Upper lobe of left lung (tissue), 6 donors: ENCODE measurements at regions not wholly inside any gene's neighbourhood (a gene's known extent, or its start where the extent isn't known, plus 50 kb on each side); places are given as distances from the start of the nearest gene placed in this dataset.

Experiments
- ATAC-seq, 2 donors: fragments of 200-7000 bp; cut with Tn5 transposase; one replicate each; pipeline ENCODE4 v1.9.1; 2022; ENCODE audit warnings: mild to moderate bottlenecking in 2 of 2, moderate library complexity in 2 of 2; ENCODE audit not compliant: low FRiP score in 2 of 2
- DNase-seq, 2 donors: peaks; one replicate each; pipeline ENCODE4 v3.0.0-alpha.2; 2019 to 2020
- H3K27ac ChIP-seq, 4 donors: fragments of 200-600 bp; sonication (generic); one replicate each; pipeline ENCODE4 v1.5.1; 2016 to 2019
- H3K27me3 ChIP-seq, 4 donors: fragments of 200-600 bp; sonication (generic); one replicate each; pipeline ENCODE4 v1.5.1; 2017 to 2019
- H3K36me3 ChIP-seq, 4 donors: fragments of 200-600 bp; sonication (generic); one replicate each; pipeline ENCODE4 v1.5.1; 2016 to 2019
- H3K4me1 ChIP-seq, 4 donors: fragments of 200-600 bp; sonication (generic); one replicate each; pipeline ENCODE4 v1.5.1; 2018 to 2019
- H3K4me3 ChIP-seq, 4 donors: fragments of 200-600 bp; sonication (generic); one replicate each; pipeline ENCODE4 v1.5.1; 2017 to 2019; ENCODE audit warnings: mild to moderate bottlenecking in 2 of 4, moderate library complexity in 1 of 4
- H3K9me3 ChIP-seq, 4 donors: fragments of 200-600 bp; sonication (generic); one replicate each; pipeline ENCODE4 v1.5.1; 2018 to 2019
- EP300 ChIP-seq, 4 donors: sonication (generic); formaldehyde crosslinking; IDR thresholded peaks; one replicate each; pipeline ENCODE4 v1.5.1; 2017; ENCODE audit warnings: antibody characterized with exemption in 4 of 4, control low read depth in 2 of 4
- POLR2A ChIP-seq, 4 donors: fragments of 450-650 bp; IDR thresholded peaks; one replicate each; pipeline ENCODE4 v1.5.1; 2016 to 2017; ENCODE audit warnings: antibody characterized with exemption in 4 of 4, mild to moderate bottlenecking in 2 of 4
- POLR2AphosphoS5 ChIP-seq, 2 donors: sonication (generic); formaldehyde crosslinking; IDR thresholded peaks; one replicate each; pipeline ENCODE4 v1.5.1; 2017; ENCODE audit warnings: antibody characterized with exemption in 2 of 2
- WGBS, 2 donors: methylation state at CpG; one replicate each; pipeline ENCODE4 v1.1.5; 2017 to 2018; 5-methylcytosine and 5-hydroxymethylcytosine counted together
- TF ChIP-seq, protein P1 (sequence below), 6 experiments: fragments of 450-650 bp in 4 of 6; fragments of 200-600 bp in 2 of 6; sonication (generic) in 2 of 6; IDR thresholded peaks; one replicate each; pipeline ENCODE4 v1.5.1; 2016 to 2019; ENCODE audit warnings: antibody characterized with exemption in 6 of 6
- donor health status: DM: no; HTN: no; CAD: no; lungs with moderate emphysema.
- donor health status: DM: no; HTN: yes; CAD: no; lungs with severe emphysema.

DNA sequence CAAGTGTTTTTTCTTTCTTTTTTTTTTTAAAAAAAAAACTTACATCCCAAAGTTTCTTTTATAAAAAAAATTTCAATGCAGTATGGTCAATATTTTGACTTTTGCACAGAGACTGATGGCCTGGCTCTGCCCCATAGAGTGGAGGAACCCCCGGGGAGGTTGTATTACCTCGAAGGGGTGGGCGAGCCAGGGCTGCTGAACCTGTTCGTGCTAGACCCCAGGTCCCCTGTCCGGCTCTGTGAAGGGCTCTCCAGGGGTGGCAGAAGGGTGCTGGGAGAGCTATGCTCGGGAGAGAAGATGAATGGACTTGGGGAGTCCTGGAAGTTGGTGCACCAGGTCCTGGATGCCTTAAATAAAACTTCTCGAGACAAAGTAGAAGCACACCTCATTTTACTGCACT, 446.4 kb upstream of the KLF6 start:
- Histone ChIP-seq H3K9me3 (no peaks in the 10 kb centered on the region), H3K4me1 (no peaks in the 10 kb centered on the region), H3K27me3 (no peaks in the 10 kb centered on the region), H3K36me3 (no peaks in the 10 kb centered on the region), H3K4me3 (no peak overlapping the region), H3K27ac (no peak overlapping the region)
- TF ChIP-seq, protein P1, sequence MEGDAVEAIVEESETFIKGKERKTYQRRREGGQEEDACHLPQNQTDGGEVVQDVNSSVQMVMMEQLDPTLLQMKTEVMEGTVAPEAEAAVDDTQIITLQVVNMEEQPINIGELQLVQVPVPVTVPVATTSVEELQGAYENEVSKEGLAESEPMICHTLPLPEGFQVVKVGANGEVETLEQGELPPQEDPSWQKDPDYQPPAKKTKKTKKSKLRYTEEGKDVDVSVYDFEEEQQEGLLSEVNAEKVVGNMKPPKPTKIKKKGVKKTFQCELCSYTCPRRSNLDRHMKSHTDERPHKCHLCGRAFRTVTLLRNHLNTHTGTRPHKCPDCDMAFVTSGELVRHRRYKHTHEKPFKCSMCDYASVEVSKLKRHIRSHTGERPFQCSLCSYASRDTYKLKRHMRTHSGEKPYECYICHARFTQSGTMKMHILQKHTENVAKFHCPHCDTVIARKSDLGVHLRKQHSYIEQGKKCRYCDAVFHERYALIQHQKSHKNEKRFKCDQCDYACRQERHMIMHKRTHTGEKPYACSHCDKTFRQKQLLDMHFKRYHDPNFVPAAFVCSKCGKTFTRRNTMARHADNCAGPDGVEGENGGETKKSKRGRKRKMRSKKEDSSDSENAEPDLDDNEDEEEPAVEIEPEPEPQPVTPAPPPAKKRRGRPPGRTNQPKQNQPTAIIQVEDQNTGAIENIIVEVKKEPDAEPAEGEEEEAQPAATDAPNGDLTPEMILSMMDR (IDR thresholded peaks at IDR 0.05): no peak
- ATAC-seq (no peak), DNase-seq (no peak)
- 89% methylated on average over 7 of the region's 7 CpGs for WGBS, 2 donors

DNA sequence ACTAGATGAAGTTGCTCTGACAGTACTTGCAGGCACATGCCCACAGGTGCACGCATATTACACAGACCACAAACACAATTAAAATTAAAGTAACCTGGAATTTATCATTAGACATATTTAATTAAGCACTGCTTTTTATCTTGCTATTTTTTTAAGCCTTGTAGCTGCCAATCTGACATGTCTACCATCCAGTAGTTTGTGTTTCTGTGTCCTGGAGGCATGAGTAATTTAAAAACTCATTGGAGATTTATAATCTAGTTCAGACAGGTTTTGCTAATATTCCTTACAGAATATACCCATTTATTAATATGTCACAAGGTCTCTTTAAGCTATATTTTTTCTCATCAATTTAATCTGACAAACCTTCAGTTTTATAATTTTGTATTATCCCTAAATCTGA, 445.0 kb upstream of the KLF6 start:
- Histone ChIP-seq H3K4me1 (no peaks in the 10 kb centered on the region), H3K27me3 (no peaks in the 10 kb centered on the region), H3K9me3 (no peaks in the 10 kb centered on the region), H3K36me3 (no peaks in the 10 kb centered on the region), H3K4me3 (no peak overlapping the region), H3K27ac (no peak overlapping the region)
- no peak for ATAC-seq
- TF ChIP-seq EP300 (IDR thresholded peaks at IDR 0.05) (no peak), POLR2A (IDR thresholded peaks at IDR 0.05) (no peak), POLR2AphosphoS5 (IDR thresholded peaks at IDR 0.05) (no peak)
- TF ChIP-seq, protein P1 (IDR thresholded peaks at IDR 0.05): no peak
- WGBS, 2 donors: 84 to 90% methylated on average over 1 of the region's 1 CpG
- DNase-seq: no peak

DNA sequence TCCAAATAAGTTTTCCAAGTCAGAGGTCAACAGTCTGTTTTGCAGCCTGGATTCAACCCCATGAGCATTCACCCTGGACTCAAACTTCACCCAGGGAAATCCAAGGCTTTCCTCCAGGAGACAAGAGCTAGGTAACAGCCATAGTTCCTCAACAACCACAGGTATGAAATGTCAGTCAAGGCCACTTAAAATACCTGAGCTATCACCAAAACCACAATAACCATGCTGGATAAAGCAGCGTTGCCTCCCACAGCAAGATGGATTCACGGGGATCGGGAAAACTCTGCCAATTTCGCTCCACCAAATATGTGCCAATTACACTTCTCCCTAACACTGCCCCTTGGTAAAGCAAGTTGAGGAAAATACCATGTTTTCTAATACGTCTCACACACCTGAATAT, 444.1 kb upstream of the KLF6 start:
- ATAC-seq (no peak), DNase-seq (no peak)
- TF ChIP-seq EP300 (IDR thresholded peaks at IDR 0.05) (no peak), POLR2AphosphoS5 (IDR thresholded peaks at IDR 0.05) (no peak), POLR2A (IDR thresholded peaks at IDR 0.05) (no peak)
- TF ChIP-seq, protein P1 (IDR thresholded peaks at IDR 0.05): no peak
- Histone ChIP-seq H3K27ac (no peak overlapping the region), H3K4me3 (no peak overlapping the region), H3K9me3 (no peaks in the 10 kb centered on the region), H3K36me3 (no peaks in the 10 kb centered on the region), H3K4me1 (no peaks in the 10 kb centered on the region), H3K27me3 (no peaks in the 10 kb centered on the region)
- 81 to 85% methylated on average over 5 of the region's 5 CpGs for WGBS, 2 donors

DNA sequence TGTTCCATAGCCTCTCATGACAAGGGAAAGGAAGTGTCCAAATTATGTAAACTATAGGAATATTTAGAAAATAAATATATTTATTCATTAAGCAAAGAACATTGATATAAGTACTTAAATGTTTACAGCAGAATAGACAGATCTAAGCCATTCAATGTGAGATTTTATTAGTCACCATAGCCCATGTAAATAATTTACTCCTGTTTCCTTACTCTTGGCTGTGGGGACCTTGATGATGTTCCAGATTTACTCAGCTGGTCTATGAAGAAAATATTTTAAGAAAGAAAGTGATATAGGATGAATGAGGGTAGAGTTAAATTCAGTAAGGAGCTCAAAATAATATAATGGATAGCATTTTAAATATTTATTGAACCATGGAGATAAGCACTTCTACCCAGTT, 442.6 kb upstream of the KLF6 start:
- no peaks in the 10 kb centered on the region for H3K4me1 ChIP-seq
- no peak overlapping the region for H3K27ac ChIP-seq
- no peaks in the 10 kb centered on the region for H3K9me3 ChIP-seq
- ATAC-seq (no peak), DNase-seq (no peak)
- TF ChIP-seq POLR2AphosphoS5 (IDR thresholded peaks at IDR 0.05): no peak
- TF ChIP-seq, protein P1 (IDR thresholded peaks at IDR 0.05): no peak
- no peak for TF ChIP-seq EP300 (IDR thresholded peaks at IDR 0.05)
- no peak for TF ChIP-seq POLR2A (IDR thresholded peaks at IDR 0.05)
- no peak overlapping the region for H3K4me3 ChIP-seq
- H3K36me3 ChIP-seq: no peaks in the 10 kb centered on the region
- H3K27me3 ChIP-seq: no peaks in the 10 kb centered on the region

DNA sequence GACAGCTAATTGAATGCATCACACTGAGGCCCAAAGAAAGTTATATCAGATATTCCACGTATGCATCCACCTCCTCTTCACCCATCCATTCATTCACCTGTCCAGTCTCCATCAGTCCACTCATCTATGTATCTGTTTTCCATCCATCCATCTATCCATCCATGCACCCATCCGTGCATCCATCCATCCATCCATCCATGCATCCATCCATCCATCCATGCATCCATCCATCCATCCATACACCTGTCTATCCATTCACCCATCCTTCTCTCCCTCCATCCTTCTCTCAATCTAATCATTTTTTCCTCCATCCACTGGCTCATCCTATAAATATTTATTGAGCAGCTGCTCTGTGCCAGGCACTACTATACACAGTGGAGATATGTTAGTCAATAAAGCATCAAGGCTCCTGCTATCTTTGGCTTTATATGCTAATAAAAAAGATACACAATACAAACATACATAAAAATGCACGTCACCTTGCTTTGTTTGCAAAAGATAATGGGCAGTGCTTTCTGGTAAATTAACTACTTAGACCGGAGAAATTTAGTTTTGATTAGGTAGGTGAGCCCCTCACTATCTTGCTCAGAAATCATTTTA, 442.0 kb upstream of the KLF6 start:
- H3K4me3 ChIP-seq: no peak overlapping the region
- DNase-seq (no peak), ATAC-seq (no peak)
- 84 to 89% methylated on average over 4 of the region's 4 CpGs for WGBS, 2 donors
- no peaks in the 10 kb centered on the region for H3K9me3 ChIP-seq
- no peaks in the 10 kb centered on the region for H3K36me3 ChIP-seq
- TF ChIP-seq, protein P1 (IDR thresholded peaks at IDR 0.05): no peak
- TF ChIP-seq POLR2A (IDR thresholded peaks at IDR 0.05) (no peak), POLR2AphosphoS5 (IDR thresholded peaks at IDR 0.05) (no peak), EP300 (IDR thresholded peaks at IDR 0.05) (no peak)
- H3K27me3 ChIP-seq: no peaks in the 10 kb centered on the region
- no peak overlapping the region for H3K27ac ChIP-seq
- H3K4me1 ChIP-seq: no peaks in the 10 kb centered on the region
